Progenitor cell of endocrine pancreas (in vitro differentiated cells): ENCODE measurements at regions not wholly inside any gene's neighbourhood (a gene's known extent, or its start where the extent isn't known, plus 50 kb on each side); places are given as distances from the start of the nearest gene placed in this dataset.

ENCODE experiments used
- DNase-seq: peaks from one replicate; pipeline ENCODE4 v3.0.0; 2021; ENCODE audit warnings: low spot score; ENCODE audit not compliant: unreplicated experiment
- H3K27ac Mint-ChIP-seq: 2 replicates; pipeline ENCODE4 v1.8.0; 2021; ENCODE audit warnings: mild to moderate bottlenecking, moderate library complexity, mixed read lengths
- H3K27me3 Mint-ChIP-seq: 2 replicates; pipeline ENCODE4 v1.8.0; 2021; ENCODE audit warnings: mixed read lengths
- H3K36me3 Mint-ChIP-seq: 2 replicates; pipeline ENCODE4 v1.8.0; 2022; ENCODE audit warnings: mixed read lengths; ENCODE audit not compliant: insufficient read depth
- H3K4me1 Mint-ChIP-seq: 2 replicates; pipeline ENCODE4 v1.8.0; 2021; ENCODE audit warnings: low read depth, mixed read lengths
- H3K4me3 Mint-ChIP-seq: 2 replicates; pipeline ENCODE4 v1.8.0; 2021; ENCODE audit warnings: low read depth, mild to moderate bottlenecking, moderate library complexity, mixed read lengths
- H3K9me3 Mint-ChIP-seq: 2 replicates; pipeline ENCODE4 v1.8.0; 2021; ENCODE audit warnings: low read depth, mixed read lengths
- CTCF ChIP-seq: fragments of 200-600 bp; sonication (generic); IDR thresholded peaks from one replicate; pipeline ENCODE4 v1.5.0; 2021; ENCODE audit warnings: antibody characterized with exemption, mild to moderate bottlenecking; ENCODE audit not compliant: unreplicated experiment

GRCh38 chr18:54710900-54711281 lies 117.4 kb upstream of the RAB27B start:
- H3K9me3 Mint-ChIP-seq, result peaks cover 10% of the 10 kb centered on the region
- H3K27ac Mint-ChIP-seq, result no peak overlapping the region
- no peaks in the 10 kb centered on the region for H3K36me3 Mint-ChIP-seq
- H3K27me3 Mint-ChIP-seq, result no peaks in the 10 kb centered on the region
- TF ChIP-seq CTCF, result no peak
- peaks cover 2% of the 10 kb centered on the region for H3K4me1 Mint-ChIP-seq
- DNase-seq, result no peak
- H3K4me3 Mint-ChIP-seq, result no peak overlapping the region

GRCh38 chr18:54712306-54712705 lies 116.0 kb upstream of the RAB27B start:
- Mint-ChIP-seq H3K9me3 (no peaks in the 10 kb centered on the region), H3K36me3 (no peaks in the 10 kb centered on the region), H3K27me3 (no peaks in the 10 kb centered on the region), H3K4me3 (no peak overlapping the region), H3K4me1 (peaks cover 3% of the 10 kb centered on the region), H3K27ac (no peak overlapping the region)
- DNase-seq, result no peak
- no peak for TF ChIP-seq CTCF

GRCh38 chr18:54712758-54713157 lies 115.5 kb upstream of the RAB27B start:
- no peak for DNase-seq
- no peak for TF ChIP-seq CTCF
- no peaks in the 10 kb centered on the region for H3K27me3 Mint-ChIP-seq
- H3K36me3 Mint-ChIP-seq, result no peaks in the 10 kb centered on the region
- no peaks in the 10 kb centered on the region for H3K9me3 Mint-ChIP-seq
- peaks cover 7% of the 10 kb centered on the region for H3K4me1 Mint-ChIP-seq
- H3K27ac Mint-ChIP-seq, result no peak overlapping the region
- H3K4me3 Mint-ChIP-seq, result no peak overlapping the region

- H3K4me3 Mint-ChIP-seq, result no peak overlapping the region
- H3K27me3 Mint-ChIP-seq, result no peaks in the 10 kb centered on the region
- H3K9me3 Mint-ChIP-seq, result no peaks in the 10 kb centered on the region
- H3K4me1 Mint-ChIP-seq, result peaks cover 12% of the 10 kb centered on the region
- no peak for TF ChIP-seq CTCF
- H3K27ac Mint-ChIP-seq, result no peak overlapping the region
- H3K36me3 Mint-ChIP-seq, result no peaks in the 10 kb centered on the region
- no peak for DNase-seq
Measured at GRCh38 chr18:54713386-54713785, 114.9 kb upstream of the RAB27B start.

GRCh38 chr18:54714851-54715250 lies 113.4 kb upstream of the RAB27B start:
- H3K4me1 Mint-ChIP-seq, result peaks cover 12% of the 10 kb centered on the region
- H3K27me3 Mint-ChIP-seq, result no peaks in the 10 kb centered on the region
- no peak overlapping the region for H3K27ac Mint-ChIP-seq
- H3K36me3 Mint-ChIP-seq, result no peaks in the 10 kb centered on the region
- no peaks in the 10 kb centered on the region for H3K9me3 Mint-ChIP-seq
- no peak overlapping the region for H3K4me3 Mint-ChIP-seq
- TF ChIP-seq CTCF, result no peak
- DNase-seq, result no peak

GRCh38 chr18:54716586-54716985 lies 111.7 kb upstream of the RAB27B start:
- Mint-ChIP-seq H3K27me3 (no peaks in the 10 kb centered on the region), H3K4me1 (peaks cover 10% of the 10 kb centered on the region), H3K9me3 (no peaks in the 10 kb centered on the region), H3K36me3 (no peaks in the 10 kb centered on the region), H3K4me3 (no peak overlapping the region), H3K27ac (no peak overlapping the region)
- TF ChIP-seq CTCF, result no peak
- DNase-seq, result no peak
